ENCODE measurements at regions not wholly inside any gene's neighbourhood (a gene's known extent, or its start where the extent isn't known, plus 50 kb on each side); places are given as distances from the start of the nearest gene placed in this dataset.

- no peak overlapping the region for H3K27ac Mint-ChIP-seq (ENCODE audit: unreplicated experiment)
- ChIA-PET POLR2A (no interaction called here), CTCF (no interaction called here)
- H3K4me1 ChIP-seq = peaks cover 27% of the 10 kb centered on the region
- no peak overlapping the region for H3K4me3 ChIP-seq (ENCODE audit: low read depth, low read length)
- H3K4me3 Mint-ChIP-seq (ENCODE audit: unreplicated experiment) = no peak overlapping the region
- H3K36me3 ChIP-seq (ENCODE audit: control insufficient read depth, insufficient read depth, low read length) = no peaks in the 10 kb centered on the region
- no peaks in the 10 kb centered on the region for H3K27me3 ChIP-seq (replicated peaks; ENCODE audit: control insufficient read depth, insufficient read depth, low read length)
- no TSS peak for BruUV-seq (replicated peaks)
- no peaks in the 10 kb centered on the region for H3K36me3 Mint-ChIP-seq (ENCODE audit: insufficient read depth, unreplicated experiment)
- TF ChIP-seq CTCF (IDR thresholded peaks at IDR 0.05; ENCODE audit: insufficient read depth in 1 of 2, low read depth in 1 of 2, low read length in 1 of 2, severe bottlenecking in 1 of 2, unreplicated experiment in 1 of 2) = no peak
- H3K9me3 ChIP-seq = no peaks in the 10 kb centered on the region
- no peaks in the 10 kb centered on the region for H3K27me3 Mint-ChIP-seq (ENCODE audit: insufficient read depth, unreplicated experiment)
- intact Hi-C loops (cut with micrococcal nuclease; ENCODE audit: unreplicated experiment) = no loop called here
- peak in 1 of 2 experiments; percentile 4 for DNase-seq
- no peaks in the 10 kb centered on the region for H3K9me3 Mint-ChIP-seq (ENCODE audit: unreplicated experiment)
- no peaks in the 10 kb centered on the region for H3K4me1 Mint-ChIP-seq (ENCODE audit: low read depth, unreplicated experiment)
Measured at GRCh38 chr3:117003501-117003900, 293.9 kb downstream of the TUSC7 start.

GRCh38 chr3:117005274-117005673, 295.7 kb downstream of the TUSC7 start:
- intact Hi-C loops (cut with micrococcal nuclease; ENCODE audit: unreplicated experiment) = no loop called here
- Mint-ChIP-seq H3K27ac (ENCODE audit: unreplicated experiment) (no peak overlapping the region), H3K27me3 (ENCODE audit: insufficient read depth, unreplicated experiment) (no peaks in the 10 kb centered on the region), H3K36me3 (ENCODE audit: insufficient read depth, unreplicated experiment) (no peaks in the 10 kb centered on the region), H3K9me3 (ENCODE audit: unreplicated experiment) (no peaks in the 10 kb centered on the region), H3K4me1 (ENCODE audit: low read depth, unreplicated experiment) (no peaks in the 10 kb centered on the region), H3K4me3 (ENCODE audit: unreplicated experiment) (no peak overlapping the region)
- CTCF ChIA-PET = no interaction called here
- Histone ChIP-seq H3K4me1 (peaks cover 27% of the 10 kb centered on the region), H3K9me3 (no peaks in the 10 kb centered on the region), H3K27me3 (replicated peaks; ENCODE audit: control insufficient read depth, insufficient read depth, low read length) (no peaks in the 10 kb centered on the region), H3K36me3 (ENCODE audit: control insufficient read depth, insufficient read depth, low read length) (no peaks in the 10 kb centered on the region), H3K4me3 (ENCODE audit: low read depth, low read length) (no peak overlapping the region)
- POLR2A ChIA-PET = no interaction called here
- BruUV-seq (replicated peaks) = no TSS peak
- no peak for TF ChIP-seq CTCF (IDR thresholded peaks at IDR 0.05; ENCODE audit: insufficient read depth in 1 of 2, low read depth in 1 of 2, low read length in 1 of 2, severe bottlenecking in 1 of 2, unreplicated experiment in 1 of 2)
- no peak for DNase-seq

- DNase-seq = peak in 1 of 2 experiments; percentile 2
- H3K4me3 ChIP-seq (ENCODE audit: low read depth, low read length) = no peak overlapping the region
- intact Hi-C loops (cut with micrococcal nuclease; ENCODE audit: unreplicated experiment) = no loop called here
- no peaks in the 10 kb centered on the region for H3K9me3 ChIP-seq
- no peak for TF ChIP-seq CTCF (IDR thresholded peaks at IDR 0.05; ENCODE audit: insufficient read depth in 1 of 2, low read depth in 1 of 2, low read length in 1 of 2, severe bottlenecking in 1 of 2, unreplicated experiment in 1 of 2)
- H3K4me3 Mint-ChIP-seq (ENCODE audit: unreplicated experiment) = no peak overlapping the region
- no peaks in the 10 kb centered on the region for H3K27me3 Mint-ChIP-seq (ENCODE audit: insufficient read depth, unreplicated experiment)
- no TSS peak for BruUV-seq (replicated peaks)
- no peak overlapping the region for H3K27ac Mint-ChIP-seq (ENCODE audit: unreplicated experiment)
- ChIA-PET CTCF (no interaction called here), POLR2A (no interaction called here)
- H3K9me3 Mint-ChIP-seq (ENCODE audit: unreplicated experiment) = no peaks in the 10 kb centered on the region
- H3K4me1 Mint-ChIP-seq (ENCODE audit: low read depth, unreplicated experiment) = no peaks in the 10 kb centered on the region
- H3K4me1 ChIP-seq = peaks cover 27% of the 10 kb centered on the region
- no peaks in the 10 kb centered on the region for H3K36me3 ChIP-seq (ENCODE audit: control insufficient read depth, insufficient read depth, low read length)
- H3K36me3 Mint-ChIP-seq (ENCODE audit: insufficient read depth, unreplicated experiment) = no peaks in the 10 kb centered on the region
- H3K27me3 ChIP-seq (replicated peaks; ENCODE audit: control insufficient read depth, insufficient read depth, low read length) = no peaks in the 10 kb centered on the region
Measured at GRCh38 chr3:117005911-117006522, 296.4 kb downstream of the TUSC7 start.
